NCI-H82 treated with DMSO at 0.1 percent for 48 hours (cell line): ENCODE measurements at regions not wholly inside any gene's neighbourhood (a gene's known extent, or its start where the extent isn't known, plus 50 kb on each side); places are given as distances from the start of the nearest gene placed in this dataset.
"Not testable (repeated sequence)": the region's sequence is repeated elsewhere in the genome, so short reads cannot be mapped to it uniquely, and the experiment has no call there.

Experiments
- DNase-seq: peaks from one replicate; lab custom pipeline; 2025; ENCODE audit not compliant: unreplicated experiment; lab: John Stamatoyannopoulos, UW

DNA sequence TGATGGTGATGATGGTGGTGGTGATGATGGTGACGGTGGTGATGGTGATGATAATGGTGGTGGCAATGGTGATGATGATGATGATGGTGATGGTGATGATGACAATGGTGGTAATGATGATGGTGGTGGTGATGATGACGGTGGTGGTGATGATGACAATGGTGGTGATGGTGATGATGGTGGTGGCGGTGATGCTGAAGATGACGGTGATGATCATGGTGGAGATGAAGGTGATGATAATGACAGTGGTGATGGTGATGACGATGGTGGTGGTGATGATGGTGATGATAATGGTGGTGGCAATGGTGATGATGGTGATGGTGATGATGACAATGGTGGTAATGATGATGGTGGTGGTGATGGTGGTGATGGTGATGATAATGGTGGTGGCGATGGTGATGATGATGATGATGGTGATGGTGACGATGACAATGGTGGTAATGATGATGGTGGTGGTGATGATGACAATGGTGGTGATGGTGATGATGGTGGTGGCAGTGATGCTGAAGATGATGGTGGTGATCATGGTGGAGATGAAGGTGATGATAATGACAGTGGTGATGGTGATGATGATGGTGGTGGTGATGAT, 283.0 kb downstream of the FOXL1 start:
- not testable (repeated sequence) for DNase-seq

DNA sequence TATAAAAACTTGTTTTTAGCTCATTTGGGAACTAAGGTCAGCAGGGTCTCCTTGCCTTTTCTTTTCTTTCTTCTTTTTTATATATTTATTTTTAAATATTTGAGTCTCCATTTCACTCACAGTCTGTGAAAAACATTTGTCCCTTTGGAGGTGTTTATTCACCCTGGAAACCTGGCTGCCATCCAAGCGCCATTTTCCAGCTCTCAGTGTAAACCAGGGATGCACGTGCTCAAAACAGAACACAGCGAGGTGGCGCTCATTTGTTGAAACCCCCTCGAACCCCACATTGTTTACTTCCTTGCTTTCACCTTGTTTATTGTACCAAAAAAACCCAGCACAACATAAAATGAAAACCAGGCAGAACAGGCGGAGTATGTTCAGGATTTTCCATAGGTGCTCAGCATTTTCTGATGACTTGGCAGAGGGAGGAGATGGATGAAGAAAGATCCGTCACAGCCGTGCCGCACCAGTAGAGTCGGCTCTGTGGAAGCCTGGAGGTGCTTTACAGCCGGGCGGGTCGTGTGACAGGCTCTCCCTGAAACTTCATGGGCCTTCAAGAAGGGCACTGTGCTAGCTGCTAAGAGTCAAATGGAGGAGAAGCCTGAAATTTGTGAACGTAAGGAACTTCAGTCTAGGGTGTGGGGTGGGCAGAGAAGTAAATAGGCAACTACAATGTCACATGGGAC, 284.4 kb downstream of the FOXL1 start:
- no peak for DNase-seq

DNA sequence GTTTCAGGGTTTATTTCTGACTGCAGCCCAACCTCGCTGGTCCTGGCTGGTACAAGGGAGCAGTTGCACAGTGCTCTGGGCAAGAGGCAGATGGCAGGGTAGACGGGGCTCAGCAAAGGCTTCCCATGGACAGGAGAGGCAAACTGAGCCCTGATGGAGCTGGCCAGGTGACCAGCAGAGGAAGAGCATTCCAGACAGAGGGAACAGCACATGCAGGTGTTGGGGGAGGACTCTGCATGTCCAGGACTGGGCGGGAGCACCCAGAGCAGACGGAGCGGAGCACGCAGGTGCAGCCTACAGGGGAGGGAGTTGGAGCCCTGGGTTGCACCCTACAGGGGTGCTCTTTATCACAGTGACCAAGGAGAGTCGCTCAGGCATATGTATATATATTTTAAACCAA, 285.3 kb downstream of the FOXL1 start:
- no peak for DNase-seq

DNA sequence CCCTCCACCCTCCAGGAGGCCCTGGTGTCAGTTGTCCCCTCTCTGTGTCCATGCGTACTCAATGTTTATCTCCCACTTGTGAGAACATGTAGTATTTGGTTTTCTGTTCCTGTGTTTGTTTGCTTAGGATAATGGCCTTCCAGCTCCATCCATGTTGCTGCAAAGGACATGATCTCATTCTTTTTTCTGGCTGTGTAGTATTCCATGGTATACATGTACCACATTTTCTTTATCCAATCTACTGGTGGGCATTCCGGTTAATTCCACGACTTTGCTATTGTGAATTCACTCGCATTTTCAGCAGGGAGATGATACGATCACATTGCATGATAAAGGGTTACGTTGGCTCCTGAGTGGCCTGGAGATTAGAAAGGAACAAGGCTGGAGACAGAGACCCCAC, 286.2 kb downstream of the FOXL1 start:
- no peak for DNase-seq

DNA sequence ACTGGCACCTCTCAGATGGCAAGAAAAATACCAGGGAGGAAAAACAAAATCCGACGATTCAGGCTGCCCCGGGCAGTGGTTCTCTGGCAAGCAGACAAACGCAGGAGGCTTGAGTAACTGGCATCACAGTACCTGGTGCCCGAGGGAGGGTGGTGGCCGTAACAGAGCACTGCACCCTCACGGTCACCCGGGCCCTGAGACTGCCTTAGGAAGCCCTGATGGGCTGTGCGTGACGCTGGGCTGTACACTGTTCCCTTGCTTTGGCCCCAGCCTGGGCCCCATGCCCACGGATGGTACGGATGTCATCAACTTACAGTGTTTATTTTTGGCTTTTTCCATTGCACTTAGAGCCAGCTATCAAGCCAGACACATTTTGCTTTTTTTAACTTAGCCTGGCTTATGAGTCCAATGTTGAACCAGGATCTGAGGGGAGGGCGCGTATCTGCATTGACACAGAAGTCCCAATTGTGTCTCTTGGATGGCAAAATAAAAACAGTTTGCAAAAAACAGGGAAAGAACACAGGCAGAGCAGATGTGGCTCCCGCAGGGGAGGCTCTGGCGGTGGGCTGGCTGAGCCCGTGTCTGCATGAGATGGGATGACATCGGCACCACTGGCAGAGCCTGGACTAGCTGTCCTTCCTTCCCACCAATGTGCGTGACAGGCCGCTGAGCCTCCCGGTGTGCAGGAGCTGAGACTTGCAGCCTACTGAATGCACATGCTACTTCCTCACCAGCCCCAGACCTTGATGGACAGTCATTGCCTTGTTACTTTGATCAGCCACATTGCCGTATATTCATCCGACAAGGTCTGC, 287.7 kb downstream of the FOXL1 start:
- no peak for DNase-seq

DNA sequence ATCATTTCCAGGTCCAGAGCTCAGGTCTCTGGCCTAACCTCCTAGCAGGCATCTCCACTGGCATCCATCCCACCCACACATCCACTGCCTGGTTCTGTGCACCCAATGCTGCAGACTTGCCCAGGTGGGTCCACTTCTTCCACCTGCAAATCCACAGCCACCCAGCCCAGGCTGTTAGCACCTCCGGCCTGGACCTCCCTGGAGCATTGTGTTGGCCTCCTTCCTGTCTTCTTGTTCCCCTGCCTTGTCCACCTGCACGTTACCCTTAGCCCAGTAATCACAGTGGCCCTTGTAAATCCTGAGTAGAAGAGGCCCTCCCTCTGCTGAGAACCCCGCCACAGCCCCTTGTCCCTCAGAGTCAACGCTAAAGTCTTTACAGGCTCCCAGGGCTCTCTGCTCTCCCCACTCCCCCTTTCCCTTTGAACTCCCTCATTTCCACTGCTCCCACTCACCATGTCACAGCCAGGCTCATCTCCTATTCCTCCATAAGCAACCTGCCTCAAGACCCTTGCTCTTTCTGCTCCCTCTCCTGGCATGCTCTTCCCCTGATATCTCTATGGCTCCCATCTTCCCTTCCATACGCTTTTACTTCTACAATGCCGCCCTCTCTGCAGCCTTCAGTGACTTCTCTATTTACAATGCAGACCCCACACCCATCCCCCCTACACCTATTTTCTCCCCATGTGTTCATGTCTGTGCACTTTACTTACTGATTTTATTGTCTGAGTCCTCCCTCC, 288.8 kb downstream of the FOXL1 start:
- no peak for DNase-seq

DNA sequence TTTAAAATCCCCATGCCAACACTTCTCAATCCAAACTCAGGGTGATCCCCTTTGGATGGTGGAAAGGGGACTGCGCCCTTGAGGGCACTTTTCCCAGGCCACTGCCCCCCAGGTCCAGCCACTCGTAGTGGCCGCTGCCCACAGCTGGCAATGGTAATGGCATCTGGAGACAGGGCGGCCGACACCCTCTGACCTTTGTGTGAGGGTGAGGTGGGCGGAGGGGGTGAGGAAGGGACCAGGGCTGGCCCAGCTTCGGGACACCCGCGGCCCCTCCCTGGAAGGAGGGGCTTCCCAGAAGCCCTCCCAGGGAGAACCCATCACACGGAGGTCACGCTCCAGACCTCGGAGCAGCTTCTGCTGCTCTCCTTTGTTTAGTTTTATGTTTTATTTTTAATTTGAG, 289.7 kb downstream of the FOXL1 start:
- DNase-seq: no peak

DNA sequence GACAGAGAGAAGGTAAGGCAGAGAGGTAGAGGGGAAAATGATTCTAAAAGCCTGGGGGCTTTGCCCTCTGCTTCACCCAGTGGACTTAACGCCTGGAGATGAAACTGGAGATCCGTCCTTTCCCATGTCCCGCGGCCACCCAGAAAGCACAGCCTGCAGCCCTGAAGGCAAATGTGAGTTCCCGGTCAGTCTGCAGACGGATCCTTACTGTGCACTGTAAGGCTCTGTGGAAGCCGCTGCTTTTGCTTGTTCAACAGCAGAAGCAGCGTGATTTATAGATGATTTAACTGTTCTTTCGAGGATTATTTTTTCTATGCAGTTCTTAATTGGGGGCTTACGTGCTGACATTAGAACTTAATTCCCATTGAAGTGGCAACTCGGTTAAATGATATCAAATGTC, 290.4 kb downstream of the FOXL1 start:
- DNase-seq: no peak

DNA sequence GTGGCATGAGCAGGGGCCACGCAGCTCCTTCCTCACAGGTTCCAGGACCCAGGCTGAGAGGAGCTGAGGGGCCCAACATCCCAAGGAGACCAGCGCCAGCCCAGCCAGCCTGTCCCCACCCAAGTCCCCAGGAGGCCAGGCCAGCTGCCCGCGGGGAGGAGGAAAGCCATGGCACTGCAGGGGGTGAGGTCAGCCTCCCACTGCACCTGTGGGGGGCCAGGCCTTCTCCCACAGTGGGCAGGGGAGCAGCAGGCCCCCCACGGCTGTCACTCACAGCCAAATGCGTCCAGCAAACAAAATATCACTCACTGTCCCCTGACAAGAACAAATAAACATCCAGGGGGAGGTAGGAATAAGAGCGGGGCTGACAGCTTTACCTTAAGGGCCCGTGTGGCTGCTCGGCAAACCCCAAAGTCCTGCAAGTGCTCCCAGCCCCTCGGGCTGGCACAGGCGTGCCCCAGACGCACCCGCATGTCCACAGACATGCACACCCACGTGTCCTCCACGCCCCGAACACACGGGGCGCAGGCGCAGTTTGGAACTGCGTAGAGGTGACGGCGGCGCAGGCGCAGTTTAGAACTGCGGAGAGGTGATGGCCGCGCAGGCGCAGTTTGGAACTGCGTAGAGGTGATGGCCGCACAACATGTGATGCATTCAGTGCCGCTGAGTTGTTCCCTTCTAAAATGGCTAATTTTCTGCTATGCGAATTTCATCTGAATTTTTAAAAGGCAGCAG, 291.1 kb downstream of the FOXL1 start:
- DNase-seq: no peak

DNA sequence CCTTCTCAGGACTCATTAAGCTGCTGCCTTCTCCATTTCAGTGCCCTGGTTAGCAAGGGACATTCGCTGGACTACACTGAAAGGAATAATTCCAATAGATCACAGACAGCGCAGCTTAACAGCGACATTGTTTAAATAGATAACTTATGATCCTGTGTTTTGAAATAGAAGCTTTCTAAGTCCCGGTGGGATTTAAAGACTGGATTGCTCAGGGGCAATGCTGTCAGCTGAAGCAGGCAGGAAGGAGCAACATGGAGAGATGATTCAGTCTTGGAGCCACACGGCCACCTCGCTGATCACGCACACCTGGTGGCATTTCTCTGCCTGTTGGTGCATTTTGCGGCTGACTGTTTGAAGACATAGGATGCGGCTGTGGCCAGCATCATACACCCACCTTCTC, 292.0 kb downstream of the FOXL1 start:
- no peak for DNase-seq

DNA sequence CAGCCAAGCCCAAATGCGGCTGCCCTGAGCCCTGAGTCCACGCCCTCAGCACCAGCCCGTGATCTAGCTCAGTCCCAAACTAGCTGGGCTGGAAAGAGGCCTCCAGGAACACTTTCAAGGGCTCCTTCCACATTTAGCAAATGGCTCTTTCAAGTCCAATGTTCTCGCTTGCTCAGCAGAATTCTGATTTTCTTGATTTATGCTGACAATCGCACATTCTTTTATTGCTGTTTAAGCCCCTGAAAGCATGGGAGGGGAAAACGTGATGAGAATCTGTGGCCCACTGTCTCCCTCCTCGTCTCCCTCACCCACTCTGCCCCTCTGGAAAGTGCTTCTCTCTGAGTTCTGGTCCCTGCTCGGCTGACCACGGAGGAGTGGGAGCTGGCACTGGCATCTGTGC, 293.8 kb downstream of the FOXL1 start:
- DNase-seq: no peak

DNA sequence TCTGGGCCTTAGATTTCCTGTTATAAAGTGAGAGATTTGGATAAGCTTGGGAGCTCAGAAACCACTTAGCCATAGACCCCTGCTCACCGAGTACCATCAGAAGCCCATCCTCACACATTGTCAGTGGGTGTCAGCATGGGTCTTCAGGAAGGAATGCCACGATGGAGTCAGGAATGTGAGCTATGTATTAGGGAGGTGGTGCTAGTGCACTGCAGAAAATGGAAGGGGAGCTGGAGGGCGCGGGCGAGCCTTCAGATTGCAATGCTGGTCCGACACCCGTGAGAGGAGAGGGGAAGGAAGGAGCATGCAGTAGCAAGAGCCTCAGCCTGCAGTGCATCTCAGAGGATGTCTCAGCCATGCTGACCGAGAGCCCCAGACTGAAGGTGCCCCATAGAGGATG, 294.5 kb downstream of the FOXL1 start:
- DNase-seq: no peak

DNA sequence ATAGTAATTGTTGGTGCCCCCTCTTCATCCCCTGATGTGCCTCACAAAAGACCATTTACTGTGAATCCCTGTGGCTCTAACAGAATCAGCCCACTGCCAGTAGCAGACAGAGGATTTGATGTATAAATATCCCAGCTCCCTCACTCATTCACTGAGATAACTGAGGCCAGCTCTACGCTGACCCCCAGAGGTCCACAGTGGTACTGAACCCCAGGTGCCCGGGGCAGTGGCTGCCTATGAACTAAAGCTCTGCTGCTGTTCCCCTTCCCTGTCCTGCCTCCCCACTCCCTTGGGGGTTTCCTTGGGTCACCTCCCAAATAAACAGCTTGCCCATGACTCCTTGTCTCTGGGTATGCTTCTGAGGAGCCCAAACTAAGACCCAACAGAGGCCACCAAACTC, 295.8 kb downstream of the FOXL1 start:
- no peak for DNase-seq

DNA sequence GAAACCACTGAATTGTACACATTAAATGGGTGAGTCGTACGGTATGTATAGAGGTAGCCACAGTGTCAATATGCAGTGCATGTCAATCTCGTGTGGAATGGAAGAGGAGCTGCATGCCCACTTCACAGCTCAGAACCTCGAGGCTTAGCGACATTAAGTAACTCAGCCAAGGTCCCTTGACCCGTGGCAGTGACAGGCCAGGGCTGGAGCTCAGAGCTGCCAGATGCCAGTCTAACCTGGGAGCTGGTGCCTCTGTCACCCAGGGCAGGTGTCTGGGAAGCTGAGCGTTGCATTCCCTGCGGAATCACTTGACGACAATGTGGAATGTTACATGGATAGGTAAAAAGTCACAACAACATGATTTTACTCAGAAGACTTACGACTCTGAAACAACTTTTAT, 298.1 kb downstream of the FOXL1 start:
- no peak for DNase-seq

DNA sequence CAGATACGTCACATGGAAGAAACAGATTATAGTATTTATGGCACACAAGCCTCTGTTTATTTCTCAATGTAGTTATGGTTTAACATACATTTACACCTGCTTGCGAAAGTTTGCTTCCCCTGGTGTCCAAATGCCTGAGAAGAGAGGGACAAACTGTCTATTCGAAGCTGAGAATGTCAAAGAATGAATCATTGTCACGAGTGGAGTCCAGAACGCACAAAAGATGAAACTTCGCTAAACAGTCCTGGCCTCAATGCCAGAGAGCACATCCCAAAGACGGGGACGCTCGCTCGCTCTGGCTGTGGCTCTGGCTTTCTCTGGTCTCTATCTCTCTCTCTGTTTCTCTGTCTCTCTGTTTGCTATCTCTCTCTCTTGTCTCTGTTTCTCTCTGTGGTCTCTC, 298.8 kb downstream of the FOXL1 start:
- no peak for DNase-seq

DNA sequence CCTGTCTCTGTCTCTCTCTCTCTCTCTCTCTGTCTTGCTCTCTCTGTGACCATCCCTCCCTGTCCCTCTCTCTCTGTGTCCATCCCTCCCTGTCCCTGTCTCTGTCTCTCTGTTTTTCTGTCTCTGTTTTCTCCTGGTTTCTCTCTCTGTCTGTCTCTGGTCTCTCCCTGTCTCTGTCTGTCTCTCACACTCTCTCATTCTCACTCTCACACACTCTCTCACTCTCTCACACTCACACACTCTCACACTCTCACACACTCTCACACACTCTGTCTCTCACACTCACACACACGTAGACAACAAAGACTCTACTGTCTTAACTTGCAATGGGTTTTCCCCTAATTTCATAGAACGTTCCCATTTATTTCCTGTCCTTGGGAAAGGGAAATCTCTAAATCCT, 299.5 kb downstream of the FOXL1 start:
- DNase-seq: no peak

DNA sequence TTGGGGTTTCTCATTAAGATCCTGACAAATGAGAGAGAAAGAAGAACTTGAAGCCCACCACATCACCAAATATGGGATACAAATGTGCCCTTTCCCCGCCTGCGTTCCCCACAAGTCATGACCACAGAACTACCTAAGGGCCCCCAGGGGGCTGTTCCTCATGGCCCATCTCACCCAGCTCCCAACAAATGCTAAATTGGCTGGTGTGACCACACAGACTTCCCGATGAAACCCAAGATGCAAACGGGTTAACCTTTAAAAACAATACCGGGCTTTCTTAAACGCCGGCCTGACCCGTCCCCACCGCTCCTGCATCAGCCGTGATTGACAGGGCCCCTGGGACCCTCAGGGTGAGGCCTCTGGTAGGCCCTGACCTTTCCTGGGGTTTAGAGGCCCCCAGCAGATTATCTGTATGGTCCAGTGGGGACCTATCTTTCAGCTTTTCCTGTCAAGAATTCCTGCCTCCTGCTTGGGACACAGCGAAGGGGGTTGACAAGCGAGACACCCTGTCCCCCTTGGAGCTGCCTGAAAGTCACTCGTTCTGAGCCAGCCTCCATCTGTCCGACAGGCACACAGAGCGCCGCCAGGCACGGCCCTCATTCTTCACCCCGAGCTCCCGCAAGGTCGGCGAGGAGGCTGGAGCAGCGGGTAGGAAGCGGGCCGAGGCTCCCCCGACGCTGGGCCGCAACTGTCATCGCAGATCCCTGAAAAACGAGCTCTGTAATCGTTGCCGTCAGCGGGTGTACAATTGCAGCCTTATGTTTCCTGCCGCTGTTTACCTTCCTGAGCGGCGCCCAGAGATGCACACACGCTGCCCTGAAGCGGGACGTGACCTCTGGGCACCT, 300.1 kb downstream of the FOXL1 start:
- no peak for DNase-seq

DNA sequence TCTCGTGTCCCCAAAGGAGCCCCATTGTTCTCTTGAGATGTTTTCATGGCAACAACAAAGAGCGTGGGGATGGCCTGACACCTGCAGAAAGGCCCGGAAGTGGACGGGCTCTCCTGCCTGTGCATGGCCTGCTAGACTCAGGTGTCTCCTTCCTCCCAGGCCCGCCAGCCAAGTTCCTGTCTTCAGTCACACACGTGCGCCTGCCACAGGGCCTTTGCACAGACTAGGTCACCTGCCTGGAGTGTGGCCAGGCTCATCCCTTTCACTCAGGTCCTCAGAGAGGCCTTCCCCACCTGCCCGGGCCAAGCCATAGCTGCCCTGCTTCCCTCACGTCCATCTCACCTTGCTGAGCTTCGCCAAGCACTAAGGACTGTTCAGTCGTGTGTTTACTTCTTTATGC, 300.9 kb downstream of the FOXL1 start:
- DNase-seq: no peak

DNA sequence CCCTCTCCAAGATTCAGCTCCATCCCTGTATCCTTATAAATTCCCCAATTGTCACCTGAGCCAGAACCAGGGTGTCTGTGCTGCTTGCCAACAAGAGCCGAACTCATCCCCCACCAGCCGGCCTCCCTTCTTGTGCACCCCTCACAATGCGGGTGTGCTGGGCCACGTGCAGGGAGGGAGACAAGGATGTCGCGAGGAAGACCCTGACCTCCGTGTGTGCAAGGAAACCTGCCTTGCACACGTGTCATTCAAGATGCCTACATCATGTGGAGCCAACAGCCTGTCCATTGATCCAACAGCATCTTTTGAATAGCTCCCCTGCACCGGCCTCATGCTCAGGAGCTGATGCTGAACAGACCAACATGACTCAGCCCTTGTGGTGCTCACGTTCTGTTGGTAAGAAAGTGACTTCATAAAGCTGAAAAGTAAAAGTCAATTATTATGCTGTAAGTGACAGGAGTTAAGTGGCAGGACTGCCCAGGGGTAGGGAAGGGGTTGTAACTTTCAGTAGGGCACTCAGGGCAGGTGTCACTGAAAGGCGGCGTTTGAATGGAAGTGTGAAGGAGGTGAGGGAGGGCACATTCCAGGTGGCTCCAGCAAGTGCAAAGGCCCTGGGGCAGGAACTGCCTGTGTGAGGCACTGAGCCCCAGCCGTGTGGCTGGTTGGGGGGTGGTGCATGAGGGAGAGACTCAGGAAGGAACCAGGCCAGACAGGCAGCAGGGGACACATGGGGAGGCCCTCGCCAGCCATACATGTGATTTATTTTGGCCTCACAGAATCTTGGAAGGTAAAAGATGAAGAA, 302.2 kb downstream of the FOXL1 start:
- no peak for DNase-seq
